Neural cell (in vitro differentiated cells): ENCODE measurements at regions not wholly inside any gene's neighbourhood (a gene's known extent, or its start where the extent isn't known, plus 50 kb on each side); places are given as distances from the start of the nearest gene placed in this dataset.

Source experiments
- H2AFZ ChIP-seq: fragments of 200-600, 300-800 bp; sonication (generic), shearing (Covaris generic); 2 replicates; pipeline ENCODE4 v1.6.0; 2014; ENCODE audit warnings: low read depth, mild to moderate bottlenecking, antibody characterized with exemption, low read length, moderate library complexity
- H3F3A ChIP-seq: fragments of 200-600 bp; shearing (Covaris generic); 2 replicates; pipeline ENCODE4 v1.6.1; 2016; ENCODE audit warnings: mild to moderate bottlenecking, moderate library complexity, mixed read lengths, antibody characterized with exemption, low read length; ENCODE audit not compliant: insufficient read depth, poor library complexity, severe bottlenecking
- H3K27ac ChIP-seq: fragments of 200-600, 300-800 bp; sonication (generic), shearing (Covaris generic); 2 replicates; pipeline ENCODE4 v1.5.1; 2014; ENCODE audit warnings: mild to moderate bottlenecking, low read length, moderate library complexity
- H3K27me3 ChIP-seq: fragments of 300-800, 200-600 bp; sonication (generic), shearing (Covaris generic); 2 replicates; pipeline ENCODE4 v1.6.0; 2014; ENCODE audit warnings: mild to moderate bottlenecking, low read depth, low read length, moderate library complexity; ENCODE audit not compliant: insufficient read depth
- H3K36me3 ChIP-seq: fragments of 300-800, 200-600 bp; sonication (generic), shearing (Covaris generic); 2 replicates; pipeline ENCODE4 v1.5.1; 2014; ENCODE audit warnings: mild to moderate bottlenecking, antibody characterized with exemption, low read length, moderate library complexity; ENCODE audit not compliant: insufficient read depth
- H3K4me2 ChIP-seq: fragments of 300-800, 200-600 bp; sonication (generic), shearing (Covaris generic); 2 replicates; pipeline ENCODE4 v1.6.0; 2014; ENCODE audit warnings: mild to moderate bottlenecking, low read length
- H3K4me3 ChIP-seq: fragments of 300-800, 200-600 bp; sonication (generic), shearing (Covaris generic); 2 replicates; pipeline ENCODE4 v1.5.1; 2014; ENCODE audit warnings: mild to moderate bottlenecking, low read length, moderate library complexity
- H3K79me2 ChIP-seq: fragments of 200-600 bp; shearing (Covaris generic); replicated peaks from 2 replicates; pipeline ENCODE4 v1.6.0; 2014; ENCODE audit warnings: mild to moderate bottlenecking, low read length, moderate library complexity; ENCODE audit not compliant: insufficient read depth
- H3K9ac ChIP-seq: fragments of 300-800, 200-600 bp; sonication (generic), shearing (Covaris generic); 2 replicates; pipeline ENCODE4 v1.6.1; 2016; ENCODE audit warnings: mild to moderate bottlenecking, low read length, mixed read lengths
- H3K9me2 ChIP-seq: fragments of 200-600 bp; shearing (Covaris generic); 2 replicates; pipeline ENCODE4 v1.6.1; 2016; ENCODE audit warnings: mild to moderate bottlenecking, low read length, mixed read lengths; ENCODE audit not compliant: insufficient read depth
- H3K9me3 ChIP-seq: fragments of 200-600, 300-800 bp; sonication (generic), shearing (Covaris generic); 2 replicates; pipeline ENCODE4 v1.6.1; 2016; ENCODE audit warnings: mild to moderate bottlenecking, mixed run types, low read length, moderate library complexity, mixed read lengths
- H4K20me1 ChIP-seq: fragments of 200-600 bp; shearing (Covaris generic); 2 replicates; pipeline ENCODE4 v1.6.1; 2016; ENCODE audit warnings: mild to moderate bottlenecking, mixed run types; ENCODE audit not compliant: insufficient read depth
- EP300 ChIP-seq: fragments of 450-650 bp; conservative IDR thresholded peaks from 2 replicates; pipeline ENCODE4 v1.6.1; 2014; ENCODE audit warnings: antibody characterized with exemption, mild to moderate bottlenecking, moderate library complexity; ENCODE audit not compliant: poor library complexity, severe bottlenecking
- EZH2 ChIP-seq: fragments of 200-600, 300-800 bp; shearing (Covaris generic), sonication (generic); IDR thresholded peaks from 2 replicates; pipeline ENCODE4 v1.6.1; 2014; ENCODE audit warnings: antibody characterized with exemption, low read length, borderline replicate concordance, mild to moderate bottlenecking; ENCODE audit not compliant: insufficient read depth, poor library complexity, severe bottlenecking
- MXI1 ChIP-seq: fragments of 450-650 bp; conservative IDR thresholded peaks from 2 replicates; pipeline ENCODE4 v1.6.1; 2014; ENCODE audit warnings: antibody characterized with exemption, mild to moderate bottlenecking; ENCODE audit not compliant: poor library complexity, severe bottlenecking
- POLR2AphosphoS5 ChIP-seq: IDR thresholded peaks from 2 replicates; pipeline ENCODE4 v1.6.1; 2012
- RAD21 ChIP-seq: fragments of 450-650 bp; conservative IDR thresholded peaks from 2 replicates; pipeline ENCODE4 v1.6.1; 2014; ENCODE audit warnings: antibody characterized with exemption, mild to moderate bottlenecking, moderate library complexity
- SMC3 ChIP-seq: fragments of 450-650 bp; conservative IDR thresholded peaks from 2 replicates; pipeline ENCODE4 v1.6.1; 2014; ENCODE audit warnings: antibody characterized with exemption, mild to moderate bottlenecking, moderate library complexity; ENCODE audit not compliant: poor library complexity
- TAF1 ChIP-seq: IDR thresholded peaks from 2 replicates; pipeline ENCODE4 v1.6.1; 2012; ENCODE audit warnings: low read depth
- TF ChIP-seq, protein P1 (sequence below): fragments of 450-650 bp; IDR thresholded peaks from 2 replicates; pipeline ENCODE4 v1.5.1; 2014; ENCODE audit warnings: antibody characterized with exemption, mild to moderate bottlenecking, moderate library complexity; ENCODE audit not compliant: poor library complexity, severe bottlenecking
- TF ChIP-seq, protein P2 (sequence below): IDR thresholded peaks from 2 replicates; pipeline ENCODE4 v1.6.1; 2012; ENCODE audit warnings: borderline replicate concordance

DNA sequence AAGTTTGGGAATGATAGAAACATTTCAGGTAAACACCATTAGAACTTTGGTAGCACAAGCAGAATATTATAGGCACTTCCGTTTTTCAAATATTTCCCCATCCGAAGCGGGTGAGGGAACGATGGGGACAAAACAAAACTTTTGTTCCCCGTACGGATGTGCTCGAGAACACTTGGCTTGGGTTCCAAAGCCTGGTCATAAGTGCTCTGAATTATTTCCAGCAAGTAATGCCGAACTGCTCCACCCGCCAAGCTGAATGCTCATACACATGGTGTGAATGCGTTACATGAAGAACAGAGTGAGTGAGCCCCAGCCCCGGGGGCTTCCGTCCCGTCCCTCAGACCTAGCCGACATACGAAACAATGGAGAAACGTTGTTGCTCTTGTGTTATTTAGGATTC is 438.2 kb upstream of the ARRDC4 start:
- Histone ChIP-seq H3K27me3 (no peaks in the 10 kb centered on the region), H4K20me1 (no peaks in the 10 kb centered on the region), H3K27ac (no peak overlapping the region), H3K9me2 (no peaks in the 10 kb centered on the region), H3K9ac (no peak overlapping the region), H3K4me2 (no peak overlapping the region), H2AFZ (no peak overlapping the region), H3F3A (no peaks in the 10 kb centered on the region), H3K36me3 (no peaks in the 10 kb centered on the region), H3K79me2 (no peaks in the 10 kb centered on the region), H3K4me3 (no peak overlapping the region), H3K9me3 (no peaks in the 10 kb centered on the region)
- TF ChIP-seq SMC3 (no peak), EP300 (no peak), EZH2 (no peak), TAF1 (no peak), RAD21 (no peak), POLR2AphosphoS5 (no peak), MXI1 (no peak)
- TF ChIP-seq, protein P1, sequence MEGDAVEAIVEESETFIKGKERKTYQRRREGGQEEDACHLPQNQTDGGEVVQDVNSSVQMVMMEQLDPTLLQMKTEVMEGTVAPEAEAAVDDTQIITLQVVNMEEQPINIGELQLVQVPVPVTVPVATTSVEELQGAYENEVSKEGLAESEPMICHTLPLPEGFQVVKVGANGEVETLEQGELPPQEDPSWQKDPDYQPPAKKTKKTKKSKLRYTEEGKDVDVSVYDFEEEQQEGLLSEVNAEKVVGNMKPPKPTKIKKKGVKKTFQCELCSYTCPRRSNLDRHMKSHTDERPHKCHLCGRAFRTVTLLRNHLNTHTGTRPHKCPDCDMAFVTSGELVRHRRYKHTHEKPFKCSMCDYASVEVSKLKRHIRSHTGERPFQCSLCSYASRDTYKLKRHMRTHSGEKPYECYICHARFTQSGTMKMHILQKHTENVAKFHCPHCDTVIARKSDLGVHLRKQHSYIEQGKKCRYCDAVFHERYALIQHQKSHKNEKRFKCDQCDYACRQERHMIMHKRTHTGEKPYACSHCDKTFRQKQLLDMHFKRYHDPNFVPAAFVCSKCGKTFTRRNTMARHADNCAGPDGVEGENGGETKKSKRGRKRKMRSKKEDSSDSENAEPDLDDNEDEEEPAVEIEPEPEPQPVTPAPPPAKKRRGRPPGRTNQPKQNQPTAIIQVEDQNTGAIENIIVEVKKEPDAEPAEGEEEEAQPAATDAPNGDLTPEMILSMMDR: no peak
- TF ChIP-seq, protein P2, sequence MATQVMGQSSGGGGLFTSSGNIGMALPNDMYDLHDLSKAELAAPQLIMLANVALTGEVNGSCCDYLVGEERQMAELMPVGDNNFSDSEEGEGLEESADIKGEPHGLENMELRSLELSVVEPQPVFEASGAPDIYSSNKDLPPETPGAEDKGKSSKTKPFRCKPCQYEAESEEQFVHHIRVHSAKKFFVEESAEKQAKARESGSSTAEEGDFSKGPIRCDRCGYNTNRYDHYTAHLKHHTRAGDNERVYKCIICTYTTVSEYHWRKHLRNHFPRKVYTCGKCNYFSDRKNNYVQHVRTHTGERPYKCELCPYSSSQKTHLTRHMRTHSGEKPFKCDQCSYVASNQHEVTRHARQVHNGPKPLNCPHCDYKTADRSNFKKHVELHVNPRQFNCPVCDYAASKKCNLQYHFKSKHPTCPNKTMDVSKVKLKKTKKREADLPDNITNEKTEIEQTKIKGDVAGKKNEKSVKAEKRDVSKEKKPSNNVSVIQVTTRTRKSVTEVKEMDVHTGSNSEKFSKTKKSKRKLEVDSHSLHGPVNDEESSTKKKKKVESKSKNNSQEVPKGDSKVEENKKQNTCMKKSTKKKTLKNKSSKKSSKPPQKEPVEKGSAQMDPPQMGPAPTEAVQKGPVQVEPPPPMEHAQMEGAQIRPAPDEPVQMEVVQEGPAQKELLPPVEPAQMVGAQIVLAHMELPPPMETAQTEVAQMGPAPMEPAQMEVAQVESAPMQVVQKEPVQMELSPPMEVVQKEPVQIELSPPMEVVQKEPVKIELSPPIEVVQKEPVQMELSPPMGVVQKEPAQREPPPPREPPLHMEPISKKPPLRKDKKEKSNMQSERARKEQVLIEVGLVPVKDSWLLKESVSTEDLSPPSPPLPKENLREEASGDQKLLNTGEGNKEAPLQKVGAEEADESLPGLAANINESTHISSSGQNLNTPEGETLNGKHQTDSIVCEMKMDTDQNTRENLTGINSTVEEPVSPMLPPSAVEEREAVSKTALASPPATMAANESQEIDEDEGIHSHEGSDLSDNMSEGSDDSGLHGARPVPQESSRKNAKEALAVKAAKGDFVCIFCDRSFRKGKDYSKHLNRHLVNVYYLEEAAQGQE: no peak

DNA sequence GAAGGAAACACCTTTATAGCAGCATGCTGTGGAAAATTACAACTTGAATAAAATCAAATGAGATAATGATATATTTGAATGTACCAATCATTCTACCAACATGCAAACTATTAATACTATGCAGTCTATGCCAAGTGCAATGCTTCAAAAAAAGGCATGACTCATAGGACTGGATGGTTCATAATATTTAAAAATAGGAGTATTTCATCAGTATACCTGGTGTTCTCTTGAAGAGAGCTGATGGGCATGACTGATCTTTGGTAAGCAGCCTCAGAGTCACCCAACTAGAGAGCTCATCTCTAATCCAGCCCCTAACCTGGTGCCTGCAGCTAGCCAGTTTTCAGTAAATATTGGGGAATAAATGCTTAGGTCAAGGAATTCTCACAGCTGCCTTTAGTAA is 434.7 kb upstream of the ARRDC4 start:
- H3K9me3 ChIP-seq: no peaks in the 10 kb centered on the region
- no peak overlapping the region for H3K27ac ChIP-seq
- no peaks in the 10 kb centered on the region for H3K27me3 ChIP-seq
- no peak overlapping the region for H3K4me2 ChIP-seq
- no peaks in the 10 kb centered on the region for H3K79me2 ChIP-seq
- H3K9me2 ChIP-seq: no peaks in the 10 kb centered on the region
- H4K20me1 ChIP-seq: no peaks in the 10 kb centered on the region
- no peaks in the 10 kb centered on the region for H3F3A ChIP-seq
- no peak overlapping the region for H3K9ac ChIP-seq
- H3K36me3 ChIP-seq: no peaks in the 10 kb centered on the region
- no peak overlapping the region for H2AFZ ChIP-seq
- TF ChIP-seq MXI1 (no peak), EP300 (no peak), EZH2 (no peak)
- H3K4me3 ChIP-seq: no peak overlapping the region

DNA sequence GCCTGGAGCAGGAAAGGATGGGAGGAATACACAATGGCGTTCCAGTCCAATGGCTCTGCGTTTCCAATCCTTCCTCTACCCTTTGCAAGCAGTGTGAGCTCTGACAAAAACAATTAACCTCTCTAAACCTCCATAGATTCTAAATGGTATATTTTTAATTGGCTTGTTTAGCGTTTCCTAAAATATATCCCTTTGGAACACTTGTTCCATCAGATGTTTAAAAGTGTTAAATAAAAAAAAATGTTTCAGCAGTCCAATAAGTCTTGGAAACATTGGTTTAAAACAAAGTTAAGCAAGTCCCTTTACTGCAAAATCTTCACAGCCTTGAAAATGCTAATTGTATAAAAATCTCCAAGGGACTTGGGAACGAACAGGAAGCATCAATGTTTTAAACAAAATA is 432.3 kb upstream of the ARRDC4 start:
- Histone ChIP-seq H3K27ac (no peak overlapping the region), H2AFZ (no peak overlapping the region)
- TF ChIP-seq, protein P1: no peak
- TF ChIP-seq EZH2 (no peak), RAD21 (no peak), TAF1 (no peak), EP300 (no peak), SMC3 (no peak), MXI1 (no peak), POLR2AphosphoS5 (no peak)
- TF ChIP-seq, protein P2: no peak

More for the DNA sequence above, 432.3 kb upstream of the ARRDC4 start:
- H3K79me2 ChIP-seq: no peaks in the 10 kb centered on the region
- H3F3A ChIP-seq: no peaks in the 10 kb centered on the region
- H4K20me1 ChIP-seq: no peaks in the 10 kb centered on the region
- H3K9me3 ChIP-seq: no peaks in the 10 kb centered on the region
- H3K4me2 ChIP-seq: no peak overlapping the region
- no peak overlapping the region for H3K9ac ChIP-seq
- no peak overlapping the region for H3K4me3 ChIP-seq
- H3K27me3 ChIP-seq: no peaks in the 10 kb centered on the region
- H3K9me2 ChIP-seq: no peaks in the 10 kb centered on the region
- H3K36me3 ChIP-seq: no peaks in the 10 kb centered on the region
